Upper lobe of left lung (tissue), 4 donors: ENCODE measurements at regions not wholly inside any gene's neighbourhood (a gene's known extent, or its start where the extent isn't known, plus 50 kb on each side); places are given as distances from the start of the nearest gene placed in this dataset.

Experiments
- CTCF ChIP-seq, 6 experiments: fragments of 450-650 bp in 4 of 6; fragments of 200-600 bp in 2 of 6; sonication (generic) in 2 of 6; IDR thresholded peaks; one replicate each; pipeline ENCODE4 v1.5.1; 2016 to 2019; ENCODE audit warnings: antibody characterized with exemption in 6 of 6
- EP300 ChIP-seq, 4 donors: sonication (generic); formaldehyde crosslinking; IDR thresholded peaks; one replicate each; pipeline ENCODE4 v1.5.1; 2017; ENCODE audit warnings: antibody characterized with exemption in 4 of 4, control low read depth in 2 of 4
- POLR2A ChIP-seq, 4 donors: fragments of 450-650 bp; IDR thresholded peaks; one replicate each; pipeline ENCODE4 v1.5.1; 2016 to 2017; ENCODE audit warnings: antibody characterized with exemption in 4 of 4, mild to moderate bottlenecking in 2 of 4
- POLR2AphosphoS5 ChIP-seq, 2 donors: sonication (generic); formaldehyde crosslinking; IDR thresholded peaks; one replicate each; pipeline ENCODE4 v1.5.1; 2017; ENCODE audit warnings: antibody characterized with exemption in 2 of 2

GRCh38 chr13:60838581-60838980, 441.6 kb downstream of the TDRD3 start:
- TF ChIP-seq POLR2AphosphoS5 (IDR thresholded peaks at IDR 0.05) (no peak), CTCF (IDR thresholded peaks at IDR 0.05) (no peak), POLR2A (IDR thresholded peaks at IDR 0.05) (no peak), EP300 (IDR thresholded peaks at IDR 0.05) (no peak)
